Thymus (tissue), 11 donors: ENCODE measurements at regions not wholly inside any gene's neighbourhood (a gene's known extent, or its start where the extent isn't known, plus 50 kb on each side); places are given as distances from the start of the nearest gene placed in this dataset.
"Not testable (repeated sequence)": the region's sequence is repeated elsewhere in the genome, so short reads cannot be mapped to it uniquely, and the experiment has no call there.

Experiments used
- DNase-seq, 9 donors: peaks; one replicate each; pipeline ENCODE4 v3.0.0-alpha.2; 2013; ENCODE audit warnings: low spot score in 9 of 9, low read depth in 6 of 9, missing footprints in 1 of 9
- H3K27ac ChIP-seq, 2 donors: one replicate each; pipeline ENCODE4 v1.5.1; 2013; ENCODE audit warnings: control low read depth in 1 of 2, low read depth in 1 of 2, low read length in 1 of 2, mild to moderate bottlenecking in 1 of 2, moderate library complexity in 1 of 2
- H3K27me3 ChIP-seq, 2 donors: one replicate each; pipeline ENCODE4 v1.5.1; 2013; ENCODE audit warnings: low read length in 1 of 2; ENCODE audit not compliant: control insufficient read depth in 2 of 2, insufficient read depth in 1 of 2
- H3K36me3 ChIP-seq, 2 donors: one replicate each; pipeline ENCODE4 v1.5.1; 2013; ENCODE audit warnings: low read length in 1 of 2, mild to moderate bottlenecking in 1 of 2, moderate library complexity in 1 of 2; ENCODE audit not compliant: control insufficient read depth in 2 of 2, insufficient read depth in 2 of 2
- H3K4me1 ChIP-seq, 2 donors: one replicate each; pipeline ENCODE4 v1.5.1; 2013; ENCODE audit warnings: low read length in 2 of 2; ENCODE audit not compliant: control insufficient read depth in 2 of 2, insufficient read depth in 2 of 2
- H3K4me3 ChIP-seq, 2 donors: one replicate each; pipeline ENCODE4 v1.5.1; 2013; ENCODE audit warnings: low read length in 2 of 2, control low read depth in 1 of 2, mild to moderate bottlenecking in 1 of 2
- H3K9me3 ChIP-seq, 2 donors: one replicate each; pipeline ENCODE4 v1.5.1; 2013; ENCODE audit warnings: low read length in 1 of 2, mild to moderate bottlenecking in 1 of 2; ENCODE audit not compliant: control insufficient read depth in 2 of 2, insufficient read depth in 1 of 2
- WGBS: extraction: QIAGEN DNeasy Blood & Tissue Kit; methylation state at CpG from one replicate; pipeline ENCODE4 v1.1.7; 2013; 5-methylcytosine and 5-hydroxymethylcytosine counted together
- donor health status: healthy.

GRCh38 chr1:234817313-234818039, 207.5 kb upstream of the IRF2BP2 start:
- not testable (repeated sequence) for H3K36me3 ChIP-seq, DNase-seq, H3K9me3 ChIP-seq, H3K4me3 ChIP-seq, H3K27ac ChIP-seq, H3K27me3 ChIP-seq, H3K4me1 ChIP-seq
- 99% methylated on average over 11 of the region's 11 CpGs for WGBS

- H3K4me1 ChIP-seq, H3K4me3 ChIP-seq, DNase-seq, H3K27me3 ChIP-seq, H3K36me3 ChIP-seq, H3K27ac ChIP-seq, H3K9me3 ChIP-seq: not testable (repeated sequence)
- 98% methylated on average over 7 of the region's 7 CpGs for WGBS
These were observed 206.9 kb upstream of the IRF2BP2 start for GRCh38 chr1:234816864-234817263.

- not testable (repeated sequence) for H3K4me1 ChIP-seq, H3K36me3 ChIP-seq, H3K27me3 ChIP-seq, H3K4me3 ChIP-seq, H3K9me3 ChIP-seq, DNase-seq, H3K27ac ChIP-seq
- WGBS: 96% methylated on average over 20 of the region's 26 CpGs
These were observed 206.3 kb upstream of the IRF2BP2 start for GRCh38 chr1:234816186-234816851.

- not testable (repeated sequence) for H3K36me3 ChIP-seq, H3K4me1 ChIP-seq, H3K27me3 ChIP-seq, H3K27ac ChIP-seq, H3K4me3 ChIP-seq, DNase-seq, H3K9me3 ChIP-seq
- WGBS: 94% methylated on average over 6 of the region's 7 CpGs
These were observed 205.4 kb upstream of the IRF2BP2 start for GRCh38 chr1:234815295-234815815.

- H3K27me3 ChIP-seq, H3K4me3 ChIP-seq, H3K4me1 ChIP-seq, H3K36me3 ChIP-seq, DNase-seq, H3K9me3 ChIP-seq, H3K27ac ChIP-seq: not testable (repeated sequence)
- WGBS: 97% methylated on average over 3 of the region's 7 CpGs
These were observed 204.3 kb upstream of the IRF2BP2 start for GRCh38 chr1:234814235-234814634.

- 96% methylated on average over 6 of the region's 6 CpGs for WGBS
- DNase-seq: not testable (repeated sequence)
These were observed 201.8 kb upstream of the IRF2BP2 start for GRCh38 chr1:234811824-234812223.

GRCh38 chr1:234810726-234811125, 200.7 kb upstream of the IRF2BP2 start:
- not testable (repeated sequence) for DNase-seq, H3K36me3 ChIP-seq, H3K9me3 ChIP-seq, H3K4me3 ChIP-seq, H3K27ac ChIP-seq, H3K27me3 ChIP-seq, H3K4me1 ChIP-seq
- 54% methylated on average over 4 of the region's 4 CpGs for WGBS

More at GRCh38 chr1:234811824-234812223, 201.8 kb upstream of the IRF2BP2 start:
- H3K27me3 ChIP-seq, H3K4me3 ChIP-seq, H3K9me3 ChIP-seq, H3K4me1 ChIP-seq, H3K27ac ChIP-seq, H3K36me3 ChIP-seq: not testable (repeated sequence)

- H3K4me1 ChIP-seq, H3K4me3 ChIP-seq, DNase-seq, H3K27me3 ChIP-seq, H3K36me3 ChIP-seq, H3K9me3 ChIP-seq, H3K27ac ChIP-seq: not testable (repeated sequence)
- WGBS: 97% methylated on average over 5 of the region's 5 CpGs
These were observed 199.9 kb upstream of the IRF2BP2 start for GRCh38 chr1:234809854-234810245.

- H3K27me3 ChIP-seq, DNase-seq: not testable (repeated sequence)
These were observed 199.2 kb upstream of the IRF2BP2 start for GRCh38 chr1:234808943-234809853.

More at GRCh38 chr1:234808943-234809853, 199.2 kb upstream of the IRF2BP2 start:
- not testable (repeated sequence) for H3K27ac ChIP-seq, H3K4me1 ChIP-seq, H3K4me3 ChIP-seq, H3K36me3 ChIP-seq, H3K9me3 ChIP-seq
- WGBS: 88% methylated on average over 14 of the region's 23 CpGs
